Thymus (tissue), 11 donors: ENCODE measurements at regions not wholly inside any gene's neighbourhood (a gene's known extent, or its start where the extent isn't known, plus 50 kb on each side); places are given as distances from the start of the nearest gene placed in this dataset.
A peak's percentile ranks its signal among the peaks of the same experiment; 100 is the strongest.
"Not testable (repeated sequence)": the region's sequence is repeated elsewhere in the genome, so short reads cannot be mapped to it uniquely, and the experiment has no call there.

Experiments
- DNase-seq, 9 donors: peaks; one replicate each; pipeline ENCODE4 v3.0.0-alpha.2; 2013; ENCODE audit warnings: low spot score in 9 of 9, low read depth in 6 of 9, missing footprints in 1 of 9
- H3K27ac ChIP-seq, 2 donors: one replicate each; pipeline ENCODE4 v1.5.1; 2013; ENCODE audit warnings: control low read depth in 1 of 2, low read depth in 1 of 2, low read length in 1 of 2, mild to moderate bottlenecking in 1 of 2, moderate library complexity in 1 of 2
- H3K27me3 ChIP-seq, 2 donors: one replicate each; pipeline ENCODE4 v1.5.1; 2013; ENCODE audit warnings: low read length in 1 of 2; ENCODE audit not compliant: control insufficient read depth in 2 of 2, insufficient read depth in 1 of 2
- H3K36me3 ChIP-seq, 2 donors: one replicate each; pipeline ENCODE4 v1.5.1; 2013; ENCODE audit warnings: low read length in 1 of 2, mild to moderate bottlenecking in 1 of 2, moderate library complexity in 1 of 2; ENCODE audit not compliant: control insufficient read depth in 2 of 2, insufficient read depth in 2 of 2
- H3K4me1 ChIP-seq, 2 donors: one replicate each; pipeline ENCODE4 v1.5.1; 2013; ENCODE audit warnings: low read length in 2 of 2; ENCODE audit not compliant: control insufficient read depth in 2 of 2, insufficient read depth in 2 of 2
- H3K4me3 ChIP-seq, 2 donors: one replicate each; pipeline ENCODE4 v1.5.1; 2013; ENCODE audit warnings: low read length in 2 of 2, control low read depth in 1 of 2, mild to moderate bottlenecking in 1 of 2
- H3K9me3 ChIP-seq, 2 donors: one replicate each; pipeline ENCODE4 v1.5.1; 2013; ENCODE audit warnings: low read length in 1 of 2, mild to moderate bottlenecking in 1 of 2; ENCODE audit not compliant: control insufficient read depth in 2 of 2, insufficient read depth in 1 of 2
- WGBS: extraction: QIAGEN DNeasy Blood & Tissue Kit; methylation state at CpG from one replicate; pipeline ENCODE4 v1.1.7; 2013; 5-methylcytosine and 5-hydroxymethylcytosine counted together
- donor health status: healthy.

DNA sequence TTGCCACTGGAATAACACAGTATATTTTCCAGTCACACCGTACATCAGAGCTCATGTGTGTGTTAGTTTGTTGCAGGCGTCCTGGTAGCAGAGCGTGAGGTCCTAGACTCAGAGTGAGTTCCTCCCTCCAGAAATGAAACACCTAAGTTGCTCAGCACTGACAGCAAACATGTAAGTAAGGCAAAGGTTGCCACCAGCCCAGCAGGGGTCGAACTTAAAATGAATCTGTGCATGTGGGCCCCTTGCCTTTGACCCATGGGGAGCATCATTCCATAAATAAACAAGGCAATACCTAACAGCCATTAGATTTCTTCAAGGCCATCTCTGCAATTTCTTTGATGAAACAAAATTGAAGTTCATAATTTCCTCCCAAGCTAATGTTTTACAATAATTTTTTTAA is 125.3 kb upstream of the ERG start:
- no peaks in the 10 kb centered on the region for H3K27me3 ChIP-seq
- peaks cover 0 to 4% of the 10 kb centered on the region in 2 donors for H3K4me1 ChIP-seq
- no peaks in the 10 kb centered on the region for H3K36me3 ChIP-seq
- 97% methylated on average over 4 of the region's 4 CpGs for WGBS
- H3K9me3 ChIP-seq, result no peaks in the 10 kb centered on the region
- no peak overlapping the region for H3K4me3 ChIP-seq
- no peak overlapping the region for H3K27ac ChIP-seq
- no peak for DNase-seq

DNA sequence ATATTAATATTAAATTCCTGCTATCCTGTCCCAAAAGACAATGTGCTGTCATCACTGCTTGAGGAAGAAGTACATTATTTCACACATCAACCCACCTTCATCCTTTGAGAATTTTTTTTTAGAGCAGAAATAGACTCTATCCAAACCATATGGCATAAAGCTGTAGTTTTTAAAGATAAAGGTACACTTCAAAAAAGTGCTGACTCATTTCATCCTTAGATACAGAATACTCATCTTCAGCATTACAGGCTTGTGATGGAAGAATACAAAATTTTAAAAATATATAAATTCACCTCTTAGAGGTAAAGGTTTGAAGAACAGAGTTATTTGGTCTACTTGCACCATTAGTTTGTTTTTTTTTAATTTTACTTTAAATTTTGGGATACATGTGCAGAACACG is 126.7 kb upstream of the ERG start:
- no peak for DNase-seq
- Histone ChIP-seq H3K36me3 (no peaks in the 10 kb centered on the region), H3K9me3 (no peaks in the 10 kb centered on the region), H3K4me3 (no peak overlapping the region), H3K4me1 (peaks cover 0 to 4% of the 10 kb centered on the region in 2 donors), H3K27ac (no peak overlapping the region), H3K27me3 (no peaks in the 10 kb centered on the region)
- WGBS, result 95% methylated on average over 1 of the region's 1 CpG

DNA sequence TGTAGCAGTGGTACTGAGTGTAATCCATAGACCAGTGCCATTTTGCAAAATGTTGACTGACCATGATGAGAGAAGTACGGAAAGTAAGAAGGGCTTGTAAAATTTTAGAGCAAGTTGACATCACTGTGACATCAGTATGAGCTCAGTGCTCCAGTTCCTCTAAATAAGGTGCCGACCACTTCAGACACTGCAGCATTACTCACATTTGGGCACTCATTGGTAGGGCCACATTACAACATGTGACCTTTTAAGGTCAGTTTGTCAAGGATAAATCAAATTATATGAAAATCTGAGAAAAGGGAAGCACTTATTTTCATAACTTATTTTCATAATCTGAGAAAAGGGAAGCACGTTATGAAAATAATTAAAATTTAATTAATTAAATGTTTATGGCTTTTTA is 128.0 kb upstream of the ERG start:
- no peaks in the 10 kb centered on the region for H3K9me3 ChIP-seq
- peaks cover 0 to 3% of the 10 kb centered on the region in 2 donors for H3K4me1 ChIP-seq
- WGBS, result 97% methylated on average over 3 of the region's 3 CpGs
- no peaks in the 10 kb centered on the region for H3K36me3 ChIP-seq
- H3K27ac ChIP-seq, result no peak overlapping the region
- H3K4me3 ChIP-seq, result no peak overlapping the region
- no peak for DNase-seq
- H3K27me3 ChIP-seq, result no peaks in the 10 kb centered on the region

DNA sequence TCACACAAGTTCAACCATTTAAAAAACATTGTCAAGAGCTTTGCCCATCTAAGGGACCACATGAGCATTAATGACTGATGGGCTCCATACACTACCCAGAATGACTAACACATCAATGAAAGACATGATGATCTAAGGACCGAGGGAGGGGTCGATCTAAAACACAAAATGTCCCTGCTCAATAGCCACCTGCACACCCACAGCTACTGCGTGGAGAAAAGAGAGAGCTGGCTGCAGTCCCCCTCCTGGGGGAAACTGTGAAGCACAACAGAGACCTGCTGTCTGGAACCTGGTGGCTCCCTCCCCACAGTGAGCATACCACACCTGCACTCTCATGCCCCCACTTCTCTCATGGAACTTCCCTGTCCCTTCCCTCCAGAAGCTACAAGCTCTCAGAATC is 130.1 kb upstream of the ERG start:
- Histone ChIP-seq H3K9me3 (no peaks in the 10 kb centered on the region), H3K27me3 (no peaks in the 10 kb centered on the region), H3K4me1 (no peaks in the 10 kb centered on the region), H3K36me3 (no peaks in the 10 kb centered on the region), H3K4me3 (no peak overlapping the region), H3K27ac (no peak overlapping the region)
- 92% methylated on average over 3 of the region's 3 CpGs for WGBS
- DNase-seq, result no peak

DNA sequence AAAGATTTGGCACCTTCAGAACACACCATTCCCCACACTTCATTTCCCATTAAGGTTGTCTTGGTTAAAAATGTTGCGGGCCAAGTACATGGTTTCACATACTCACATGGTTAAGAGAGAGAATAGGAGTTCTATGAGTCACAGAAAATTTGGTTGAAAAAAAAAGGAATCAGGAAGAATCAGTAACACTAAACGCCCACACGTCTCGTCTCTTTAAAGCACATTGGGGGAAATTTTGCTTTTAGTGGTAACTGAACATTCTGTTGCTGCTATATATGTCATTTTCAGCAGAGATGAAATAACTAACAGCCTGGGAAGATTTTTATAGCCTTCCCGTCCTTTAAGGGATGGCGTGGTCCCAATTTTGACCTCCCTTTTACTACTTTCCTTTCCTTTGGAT is 132.9 kb upstream of the ERG start:
- 84% methylated on average over 6 of the region's 6 CpGs for WGBS
- Histone ChIP-seq H3K36me3 (no peaks in the 10 kb centered on the region), H3K4me3 (no peak overlapping the region), H3K27ac (no peak overlapping the region), H3K27me3 (no peaks in the 10 kb centered on the region), H3K4me1 (no peaks in the 10 kb centered on the region), H3K9me3 (no peaks in the 10 kb centered on the region)
- DNase-seq, result no peak

DNA sequence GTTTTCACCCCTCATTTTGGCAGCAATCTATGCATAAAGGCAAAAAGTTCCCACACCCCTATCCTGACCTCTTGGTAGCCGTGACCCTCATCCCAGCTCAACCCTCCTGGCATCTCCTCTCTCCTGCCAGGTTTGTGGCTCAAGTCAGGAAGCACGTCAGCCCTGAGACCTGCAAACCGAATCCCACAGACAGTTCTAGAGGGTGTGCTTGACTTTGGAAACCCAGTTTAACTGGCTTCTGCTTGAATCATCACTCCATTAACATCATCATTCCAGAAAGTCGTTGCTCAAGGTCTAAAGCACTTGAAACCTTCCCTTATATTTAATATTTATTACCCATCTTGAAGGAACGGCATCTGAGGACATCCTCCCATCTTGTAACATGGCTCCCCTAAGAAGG is 133.4 kb upstream of the ERG start:
- Histone ChIP-seq H3K9me3 (no peaks in the 10 kb centered on the region), H3K4me1 (no peaks in the 10 kb centered on the region), H3K36me3 (no peaks in the 10 kb centered on the region), H3K4me3 (no peak overlapping the region), H3K27ac (no peak overlapping the region), H3K27me3 (no peaks in the 10 kb centered on the region)
- WGBS, result 95% methylated on average over 5 of the region's 5 CpGs
- no peak for DNase-seq

DNA sequence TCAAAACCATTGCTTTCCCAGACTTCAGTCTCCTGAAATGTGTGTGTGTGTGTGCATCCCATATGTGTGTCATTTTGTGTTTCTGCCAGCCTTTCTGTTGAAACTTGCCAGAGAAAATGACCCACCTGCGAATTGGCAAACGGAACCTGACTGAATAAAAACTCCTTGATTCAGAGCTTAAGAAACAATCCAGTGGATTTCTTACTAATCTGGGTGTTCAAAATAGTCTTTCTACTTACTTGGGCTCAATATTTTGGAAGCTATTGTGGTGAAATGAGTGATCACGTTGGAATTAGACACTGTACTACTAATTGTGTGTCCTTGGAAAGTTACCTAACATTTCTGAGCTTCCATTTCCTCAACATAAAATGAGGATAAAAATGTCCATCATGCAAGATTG is 138.9 kb upstream of the ERG start:
- no peak overlapping the region for H3K27ac ChIP-seq
- no peaks in the 10 kb centered on the region for H3K27me3 ChIP-seq
- 96% methylated on average over 3 of the region's 3 CpGs for WGBS
- DNase-seq, result no peak
- no peak overlapping the region for H3K4me3 ChIP-seq
- H3K9me3 ChIP-seq, result no peaks in the 10 kb centered on the region
- H3K4me1 ChIP-seq, result peaks cover 0 to 3% of the 10 kb centered on the region in 2 donors
- H3K36me3 ChIP-seq, result no peaks in the 10 kb centered on the region

DNA sequence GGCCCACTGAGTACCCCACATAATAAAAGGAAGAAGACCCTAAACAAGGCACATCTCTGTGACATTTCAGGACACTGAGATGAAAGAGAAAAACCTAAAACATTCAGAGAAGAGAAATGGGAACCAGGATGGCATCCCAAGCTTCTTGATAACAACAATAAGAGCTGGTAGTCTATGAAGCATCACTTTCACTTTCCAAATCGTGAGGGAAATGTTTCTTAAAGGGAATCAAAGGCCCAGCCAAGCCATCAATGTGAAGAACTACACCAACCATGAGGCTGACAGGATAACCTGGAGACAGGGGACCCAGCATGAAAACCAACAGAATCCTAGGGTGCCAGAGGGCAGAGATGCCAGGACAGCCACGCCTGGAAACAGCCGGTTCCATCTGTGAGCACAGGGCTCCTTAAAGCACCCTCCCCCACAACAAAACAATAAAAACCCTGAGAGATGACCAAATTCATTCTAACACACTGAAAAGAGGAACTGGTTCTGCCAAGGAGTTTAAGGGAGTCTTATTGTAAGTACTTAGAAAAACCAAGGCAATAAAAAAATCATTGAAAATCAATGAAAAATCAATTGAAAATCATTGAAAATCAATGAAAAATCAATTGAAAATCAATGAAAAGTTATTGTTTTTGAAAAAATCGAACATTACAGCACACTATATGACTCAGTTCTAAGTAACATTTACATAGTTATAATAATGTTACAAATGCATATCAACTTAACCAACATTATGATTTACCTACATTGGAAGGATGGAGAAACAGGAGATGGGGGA is 141.5 kb upstream of the ERG start:
- H3K4me3 ChIP-seq, result no peak overlapping the region
- 33% methylated on average over 4 of the region's 4 CpGs for WGBS
- peak in 1 of 9 donors; percentile 40 for DNase-seq
- no peak overlapping the region for H3K27ac ChIP-seq
- H3K27me3 ChIP-seq, result no peaks in the 10 kb centered on the region
- peaks cover 7 to 19% of the 10 kb centered on the region in 2 donors for H3K4me1 ChIP-seq
- no peaks in the 10 kb centered on the region for H3K36me3 ChIP-seq
- H3K9me3 ChIP-seq, result no peaks in the 10 kb centered on the region

DNA sequence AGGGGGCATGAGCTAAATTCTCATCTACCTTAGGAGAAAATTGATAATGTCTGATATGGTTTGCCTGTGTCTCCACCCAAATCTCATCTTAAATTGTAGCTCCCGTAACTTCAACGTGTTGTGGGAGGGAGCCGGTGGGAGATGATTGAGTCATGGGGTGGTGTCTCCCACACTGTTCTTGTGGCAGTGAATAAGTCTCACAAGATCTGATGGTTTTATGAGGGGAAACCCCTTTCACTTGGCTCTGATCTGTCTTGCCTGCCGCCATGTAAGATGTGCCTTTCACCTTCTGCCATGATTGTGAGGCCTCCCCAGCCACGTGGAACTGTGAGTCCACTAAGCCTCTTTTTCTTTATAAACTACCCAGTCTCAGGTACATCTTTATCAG is 142.1 kb upstream of the ERG start:
- not testable (repeated sequence) for H3K27ac ChIP-seq, H3K36me3 ChIP-seq, DNase-seq, H3K27me3 ChIP-seq, H3K4me3 ChIP-seq, H3K9me3 ChIP-seq
- H3K4me1 ChIP-seq, result peaks cover 7 to 19% of the 10 kb centered on the region in 2 donors
- 97% methylated on average over 5 of the region's 5 CpGs for WGBS
